HUES48 (cell line): ENCODE measurements at regions not wholly inside any gene's neighbourhood (a gene's known extent, or its start where the extent isn't known, plus 50 kb on each side); places are given as distances from the start of the nearest gene placed in this dataset.
"Not testable (repeated sequence)": the region's sequence is repeated elsewhere in the genome, so short reads cannot be mapped to it uniquely, and the experiment has no call there.

Experiments
- H3K27ac ChIP-seq: one replicate; pipeline ENCODE4 v1.7.0; 2013; ENCODE audit warnings: low read depth, low read length, inconsistent platforms
- H3K27me3 ChIP-seq: 2 replicates; pipeline ENCODE4 v1.6.1; 2013; ENCODE audit warnings: mild to moderate bottlenecking, low read length; ENCODE audit not compliant: control insufficient read depth, insufficient read depth
- H3K36me3 ChIP-seq: 2 replicates; pipeline ENCODE4 v1.6.1; 2013; ENCODE audit warnings: low read length; ENCODE audit not compliant: control insufficient read depth, insufficient read depth
- H3K4me1 ChIP-seq: 2 replicates; pipeline ENCODE4 v1.6.1; 2013; ENCODE audit warnings: mild to moderate bottlenecking, low read length; ENCODE audit not compliant: control insufficient read depth, insufficient read depth
- H3K4me3 ChIP-seq: 2 replicates; pipeline ENCODE4 v1.5.1; 2013; ENCODE audit warnings: mild to moderate bottlenecking, low read depth, low read length
- H3K9ac ChIP-seq: 2 replicates; pipeline ENCODE4 v1.6.1; 2013; ENCODE audit warnings: mild to moderate bottlenecking, low read depth, low read length, moderate library complexity
- H3K9me3 ChIP-seq: 2 replicates; pipeline ENCODE4 v1.6.1; 2013; ENCODE audit warnings: low read length; ENCODE audit not compliant: control insufficient read depth, insufficient read depth

- H3K4me1 ChIP-seq, H3K27ac ChIP-seq, H3K9me3 ChIP-seq, H3K36me3 ChIP-seq, H3K9ac ChIP-seq, H3K4me3 ChIP-seq, H3K27me3 ChIP-seq: not testable (repeated sequence)
Observed at GRCh38 chr16:72729552-72729951, 318.4 kb downstream of the ZFHX3 start.

- no peak overlapping the region for H3K4me3 ChIP-seq
- no peak overlapping the region for H3K27ac ChIP-seq
- no peaks in the 10 kb centered on the region for H3K36me3 ChIP-seq
- no peak overlapping the region for H3K9ac ChIP-seq
- H3K27me3 ChIP-seq: no peaks in the 10 kb centered on the region
- peaks cover 9% of the 10 kb centered on the region for H3K4me1 ChIP-seq
- no peaks in the 10 kb centered on the region for H3K9me3 ChIP-seq
Observed at GRCh38 chr16:72728516-72728915, 319.4 kb downstream of the ZFHX3 start.

GRCh38 chr16:72727565-72727964 is 320.4 kb downstream of the ZFHX3 start:
- Histone ChIP-seq H3K36me3 (no peaks in the 10 kb centered on the region), H3K9me3 (no peaks in the 10 kb centered on the region), H3K27me3 (no peaks in the 10 kb centered on the region), H3K27ac (no peak overlapping the region), H3K9ac (no peak overlapping the region), H3K4me1 (peaks cover 18% of the 10 kb centered on the region), H3K4me3 (no peak overlapping the region)

- H3K27me3 ChIP-seq: no peaks in the 10 kb centered on the region
- no peaks in the 10 kb centered on the region for H3K36me3 ChIP-seq
- no peaks in the 10 kb centered on the region for H3K9me3 ChIP-seq
- peaks cover 31% of the 10 kb centered on the region for H3K4me1 ChIP-seq
- no peak overlapping the region for H3K4me3 ChIP-seq
- no peak overlapping the region for H3K9ac ChIP-seq
- H3K27ac ChIP-seq: no peak overlapping the region
Observed at GRCh38 chr16:72725643-72726042, 322.3 kb downstream of the ZFHX3 start.

GRCh38 chr16:72723781-72724180 is 324.1 kb downstream of the ZFHX3 start:
- Histone ChIP-seq H3K27me3 (no peaks in the 10 kb centered on the region), H3K4me3 (no peak overlapping the region)

GRCh38 chr16:72722552-72722951 is 325.4 kb downstream of the ZFHX3 start:
- Histone ChIP-seq H3K36me3 (no peaks in the 10 kb centered on the region), H3K4me3 (peak overlapping the region; percentile 23), H3K9ac (peak overlapping the region; percentile 3; the same call in 1 of the 2 replicates), H3K27ac (peak overlapping the region; percentile 28), H3K27me3 (no peaks in the 10 kb centered on the region), H3K9me3 (no peaks in the 10 kb centered on the region), H3K4me1 (peaks cover 31% of the 10 kb centered on the region)

More at GRCh38 chr16:72723781-72724180, 324.1 kb downstream of the ZFHX3 start:
- Histone ChIP-seq H3K36me3 (no peaks in the 10 kb centered on the region), H3K9ac (no peak overlapping the region), H3K27ac (no peak overlapping the region), H3K4me1 (peaks cover 31% of the 10 kb centered on the region), H3K9me3 (no peaks in the 10 kb centered on the region)

GRCh38 chr16:72721981-72722380 is 325.9 kb downstream of the ZFHX3 start:
- Histone ChIP-seq H3K27ac (peak overlapping the region; percentile 28), H3K36me3 (no peaks in the 10 kb centered on the region), H3K4me3 (peak overlapping the region; percentile 23), H3K27me3 (no peaks in the 10 kb centered on the region), H3K4me1 (peaks cover 31% of the 10 kb centered on the region), H3K9me3 (no peaks in the 10 kb centered on the region), H3K9ac (no peak overlapping the region)

- Histone ChIP-seq H3K9me3 (peaks cover 9% of the 10 kb centered on the region), H3K4me1 (no peaks in the 10 kb centered on the region), H3K9ac (no peak overlapping the region), H3K27ac (no peak overlapping the region), H3K27me3 (no peaks in the 10 kb centered on the region), H3K4me3 (no peak overlapping the region), H3K36me3 (no peaks in the 10 kb centered on the region)
Observed at GRCh38 chr16:72715267-72715666, 332.7 kb downstream of the ZFHX3 start.

GRCh38 chr16:72711823-72712222 is 336.1 kb downstream of the ZFHX3 start:
- H3K4me3 ChIP-seq: no peak overlapping the region
- no peaks in the 10 kb centered on the region for H3K36me3 ChIP-seq
- no peak overlapping the region for H3K27ac ChIP-seq
- H3K4me1 ChIP-seq: no peaks in the 10 kb centered on the region
- H3K27me3 ChIP-seq: no peaks in the 10 kb centered on the region
- H3K9me3 ChIP-seq: peaks cover 9% of the 10 kb centered on the region
- H3K9ac ChIP-seq: no peak overlapping the region

- no peaks in the 10 kb centered on the region for H3K27me3 ChIP-seq
- H3K36me3 ChIP-seq: no peaks in the 10 kb centered on the region
- no peaks in the 10 kb centered on the region for H3K9me3 ChIP-seq
- no peak overlapping the region for H3K9ac ChIP-seq
- no peak overlapping the region for H3K4me3 ChIP-seq
- H3K27ac ChIP-seq: no peak overlapping the region
- H3K4me1 ChIP-seq: no peaks in the 10 kb centered on the region
Observed at GRCh38 chr16:72705801-72706200, 342.1 kb downstream of the ZFHX3 start.

GRCh38 chr16:72704746-72705372 is 343.1 kb downstream of the ZFHX3 start:
- Histone ChIP-seq H3K4me3 (no peak overlapping the region), H3K4me1 (no peaks in the 10 kb centered on the region), H3K27me3 (no peaks in the 10 kb centered on the region), H3K9ac (no peak overlapping the region), H3K9me3 (no peaks in the 10 kb centered on the region), H3K27ac (no peak overlapping the region), H3K36me3 (no peaks in the 10 kb centered on the region)
